ENCODE measurements at regions not wholly inside any gene's neighbourhood (a gene's known extent, or its start where the extent isn't known, plus 50 kb on each side); places are given as distances from the start of the nearest gene placed in this dataset. TPM values are rescaled to one million over a fixed set of nuclear protein-coding genes. Genes with fewer than 3 reads are reported as not detected.
A peak's percentile ranks its signal among the peaks of the same experiment; 100 is the strongest.

GRCh38 chr20:7828437-7828836, 111.8 kb downstream of the HAO1 start:
- TF ChIP-seq EZH2phosphoT487 (IDR thresholded peaks at IDR 0.05; ENCODE audit: insufficient read depth, low read depth) (no peak), EZH2 (IDR thresholded peaks at IDR 0.05; ENCODE audit: insufficient read depth, poor library complexity, severe bottlenecking) (no peak)
- DNase-seq: peak; percentile 12

GRCh38 chr20:7829031-7829430, 111.2 kb downstream of the HAO1 start:
- Histone ChIP-seq H3K9me3 (ENCODE audit: low read depth) (no peaks in the 10 kb centered on the region), H3K9ac (no peak overlapping the region), H3F3A (ENCODE audit: insufficient read depth) (peaks cover 7% of the 10 kb centered on the region), H2AFZ (no peak overlapping the region), H3K4me1 (ENCODE audit: insufficient read depth) (peaks cover 18% of the 10 kb centered on the region), H3K9me2 (ENCODE audit: insufficient read depth) (no peaks in the 10 kb centered on the region), H3K36me3 (ENCODE audit: low read depth) (no peaks in the 10 kb centered on the region), H3K79me2 (ENCODE audit: insufficient read depth) (no peaks in the 10 kb centered on the region), H3K27ac (no peak overlapping the region), H3K4me2 (ENCODE audit: unreplicated experiment) (no peak overlapping the region), H4K20me1 (ENCODE audit: insufficient read depth) (no peaks in the 10 kb centered on the region), H3K4me3 (no peak overlapping the region), H3K27me3 (replicated peaks; ENCODE audit: insufficient read depth) (no peaks in the 10 kb centered on the region)
- DNase-seq: no peak
- no peak for TF ChIP-seq EZH2phosphoT487 (IDR thresholded peaks at IDR 0.05; ENCODE audit: insufficient read depth, low read depth)
- TF ChIP-seq EZH2 (IDR thresholded peaks at IDR 0.05; ENCODE audit: insufficient read depth, poor library complexity, severe bottlenecking): no peak
- in situ Hi-C loops (cut with MboI): no loop called here
- WGBS, 2 experiments (ENCODE audit: low coverage in 1 of 2, low lambda C conversion rate in 2 of 2, missing lambda C conversion rate in 2 of 2): 74 to 81% methylated on average over 4 of the region's 4 CpGs

More at GRCh38 chr20:7828437-7828836, 111.8 kb downstream of the HAO1 start:
- H3F3A ChIP-seq (ENCODE audit: insufficient read depth): peaks cover 7% of the 10 kb centered on the region
- peak overlapping the region; percentile 13; the same call in 1 of the 2 replicates for H2AFZ ChIP-seq
- no peaks in the 10 kb centered on the region for H3K79me2 ChIP-seq (ENCODE audit: insufficient read depth)
- H3K4me1 ChIP-seq (ENCODE audit: insufficient read depth): peaks cover 18% of the 10 kb centered on the region
- no peak overlapping the region for H3K27ac ChIP-seq
- no peaks in the 10 kb centered on the region for H3K9me2 ChIP-seq (ENCODE audit: insufficient read depth)
- in situ Hi-C loops (cut with MboI): no loop called here
- no peak overlapping the region for H3K9ac ChIP-seq
- H3K36me3 ChIP-seq (ENCODE audit: low read depth): no peaks in the 10 kb centered on the region
- no peaks in the 10 kb centered on the region for H3K9me3 ChIP-seq (ENCODE audit: low read depth)
- H3K4me3 ChIP-seq: no peak overlapping the region
- no peaks in the 10 kb centered on the region for H4K20me1 ChIP-seq (ENCODE audit: insufficient read depth)
- no peaks in the 10 kb centered on the region for H3K27me3 ChIP-seq (replicated peaks; ENCODE audit: insufficient read depth)
- no peak overlapping the region for H3K4me2 ChIP-seq (ENCODE audit: unreplicated experiment)
- WGBS, 2 experiments (ENCODE audit: low coverage in 1 of 2, low lambda C conversion rate in 2 of 2, missing lambda C conversion rate in 2 of 2): 39 to 45% methylated on average over 2 of the region's 2 CpGs

- Histone ChIP-seq H3K4me2 (ENCODE audit: unreplicated experiment) (no peak overlapping the region), H4K20me1 (ENCODE audit: insufficient read depth) (no peaks in the 10 kb centered on the region), H3K9me3 (ENCODE audit: low read depth) (no peaks in the 10 kb centered on the region), H3K9me2 (ENCODE audit: insufficient read depth) (no peaks in the 10 kb centered on the region), H3K27ac (no peak overlapping the region), H3K36me3 (ENCODE audit: low read depth) (no peaks in the 10 kb centered on the region), H3K79me2 (ENCODE audit: insufficient read depth) (no peaks in the 10 kb centered on the region), H3F3A (ENCODE audit: insufficient read depth) (peaks cover 7% of the 10 kb centered on the region), H2AFZ (0 out of 2 replicates have a peak overlapping the region, but pooled peaks have one; percentile 22), H3K27me3 (replicated peaks; ENCODE audit: insufficient read depth) (no peaks in the 10 kb centered on the region), H3K9ac (no peak overlapping the region), H3K4me3 (no peak overlapping the region), H3K4me1 (ENCODE audit: insufficient read depth) (peaks cover 18% of the 10 kb centered on the region)
- peak; percentile 52 for DNase-seq
- in situ Hi-C loops (cut with MboI): no loop called here
- TF ChIP-seq EZH2 (IDR thresholded peaks at IDR 0.05; ENCODE audit: insufficient read depth, poor library complexity, severe bottlenecking) (no peak), EZH2phosphoT487 (IDR thresholded peaks at IDR 0.05; ENCODE audit: insufficient read depth, low read depth) (no peak)
Measured at GRCh38 chr20:7829776-7830175, 110.5 kb downstream of the HAO1 start.

Small RNAs in the stretch of these regions (microRNA-seq; reads per million reads assigned to microRNA genes)
- gene MIR8062 (ENCODE audit: borderline number of aligned reads): not detected

Small RNAs in the stretch of these regions (small RNA-seq; reads per million reads assigned to genes)
- gene MIR8062 (ENCODE audit: low read depth, low replicate concordance): not detected
- gene RN7SL547P (ENCODE audit: low read depth, low replicate concordance): not detected

All from GM23248 (cell line).